LNCAP (cell line): ENCODE measurements at regions not wholly inside any gene's neighbourhood (a gene's known extent, or its start where the extent isn't known, plus 50 kb on each side); places are given as distances from the start of the nearest gene placed in this dataset.
A peak's percentile ranks its signal among the peaks of the same experiment; 100 is the strongest.

Source experiments
- TF ChIP-seq, protein P1 (sequence below): fragments of 450-650 bp; IDR thresholded peaks from 2 replicates; pipeline ENCODE4 v1.5.1; 2017; ENCODE audit warnings: mild to moderate bottlenecking

DNA sequence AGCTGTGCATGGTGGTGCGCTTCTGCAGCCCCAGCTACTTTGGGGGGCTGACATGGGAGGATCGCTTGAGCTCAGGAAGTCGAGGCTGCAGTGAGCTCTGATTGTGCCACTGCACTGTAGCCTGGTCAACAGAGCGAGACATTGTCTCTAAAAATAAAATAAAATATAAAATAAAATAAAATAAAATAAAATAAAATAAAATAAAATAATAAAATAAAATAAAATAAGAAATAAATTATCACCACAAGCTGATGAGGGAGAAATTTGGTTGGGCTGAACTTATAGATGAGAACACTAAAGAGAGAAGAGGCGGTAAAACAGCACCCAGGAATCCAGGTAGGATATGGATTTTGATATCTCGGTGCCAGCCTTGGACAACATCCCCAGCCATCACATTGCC, 933.7 kb downstream of the NLGN4X start:
- TF ChIP-seq, protein P1, sequence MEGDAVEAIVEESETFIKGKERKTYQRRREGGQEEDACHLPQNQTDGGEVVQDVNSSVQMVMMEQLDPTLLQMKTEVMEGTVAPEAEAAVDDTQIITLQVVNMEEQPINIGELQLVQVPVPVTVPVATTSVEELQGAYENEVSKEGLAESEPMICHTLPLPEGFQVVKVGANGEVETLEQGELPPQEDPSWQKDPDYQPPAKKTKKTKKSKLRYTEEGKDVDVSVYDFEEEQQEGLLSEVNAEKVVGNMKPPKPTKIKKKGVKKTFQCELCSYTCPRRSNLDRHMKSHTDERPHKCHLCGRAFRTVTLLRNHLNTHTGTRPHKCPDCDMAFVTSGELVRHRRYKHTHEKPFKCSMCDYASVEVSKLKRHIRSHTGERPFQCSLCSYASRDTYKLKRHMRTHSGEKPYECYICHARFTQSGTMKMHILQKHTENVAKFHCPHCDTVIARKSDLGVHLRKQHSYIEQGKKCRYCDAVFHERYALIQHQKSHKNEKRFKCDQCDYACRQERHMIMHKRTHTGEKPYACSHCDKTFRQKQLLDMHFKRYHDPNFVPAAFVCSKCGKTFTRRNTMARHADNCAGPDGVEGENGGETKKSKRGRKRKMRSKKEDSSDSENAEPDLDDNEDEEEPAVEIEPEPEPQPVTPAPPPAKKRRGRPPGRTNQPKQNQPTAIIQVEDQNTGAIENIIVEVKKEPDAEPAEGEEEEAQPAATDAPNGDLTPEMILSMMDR: no peak

DNA sequence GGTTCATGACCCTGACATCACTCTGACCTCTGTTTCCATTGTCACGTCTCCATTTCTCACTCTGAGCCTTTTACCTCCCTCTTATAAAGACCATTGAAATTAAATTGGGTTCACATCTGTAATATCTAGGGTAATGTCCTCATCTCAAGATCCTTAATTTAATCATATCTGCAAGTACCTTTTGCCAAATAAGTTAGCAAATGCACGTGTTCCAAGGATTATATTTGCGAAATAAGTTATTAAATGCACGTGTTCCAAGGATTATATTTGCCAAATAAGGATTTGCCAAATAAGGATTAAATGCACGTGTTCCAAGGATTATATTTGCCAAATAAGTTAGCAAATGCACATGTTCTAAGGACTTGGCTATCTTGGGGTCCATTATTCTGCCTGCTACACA, 938.0 kb downstream of the NLGN4X start:
- TF ChIP-seq, protein P1: no peak

DNA sequence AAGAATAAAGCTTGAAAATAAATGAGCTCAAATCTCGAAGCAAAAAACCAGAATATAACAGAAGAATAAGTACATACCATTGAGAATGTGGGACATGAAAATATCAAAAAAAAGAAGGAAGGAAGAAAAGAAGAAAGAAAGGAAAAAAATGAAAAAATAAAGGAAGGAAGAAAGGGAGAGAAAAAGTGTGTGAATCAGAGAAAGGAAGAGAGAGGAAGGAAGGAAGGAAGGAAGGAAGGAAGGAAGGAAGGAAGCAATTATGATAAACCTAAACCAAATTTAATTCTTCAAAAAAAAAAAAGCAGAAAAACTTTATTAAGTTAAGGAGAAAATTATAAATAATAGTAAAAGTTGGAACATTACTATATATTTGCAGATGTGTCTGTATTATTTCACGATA, 949.8 kb downstream of the NLGN4X start:
- TF ChIP-seq, protein P1: no peak

DNA sequence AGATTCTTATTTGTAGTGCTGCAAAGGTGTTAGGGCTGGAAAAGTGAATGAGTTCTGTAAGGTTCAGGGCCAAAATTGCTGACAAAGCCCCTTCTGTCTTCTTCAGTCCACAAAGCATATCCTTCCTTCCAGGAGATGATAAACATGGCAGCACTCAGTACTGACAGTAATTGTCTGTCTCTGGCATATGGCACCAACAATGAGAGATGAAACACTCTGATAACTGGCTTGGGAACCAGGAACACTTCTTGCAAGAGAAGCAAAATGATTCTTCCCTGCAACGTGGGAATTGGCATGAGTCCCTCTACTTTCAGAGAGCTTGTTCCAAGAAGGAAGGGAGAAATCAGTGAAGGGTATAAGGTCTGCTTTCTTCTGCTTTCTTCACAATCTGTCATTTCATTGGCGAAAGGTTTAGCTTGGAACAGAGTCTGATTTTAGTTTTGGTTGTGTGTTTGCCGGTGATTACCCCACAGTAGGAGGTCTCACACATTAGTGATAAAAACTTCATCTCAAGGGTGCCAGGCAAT, 963.3 kb downstream of the NLGN4X start:
- TF ChIP-seq, protein P1: no peak

DNA sequence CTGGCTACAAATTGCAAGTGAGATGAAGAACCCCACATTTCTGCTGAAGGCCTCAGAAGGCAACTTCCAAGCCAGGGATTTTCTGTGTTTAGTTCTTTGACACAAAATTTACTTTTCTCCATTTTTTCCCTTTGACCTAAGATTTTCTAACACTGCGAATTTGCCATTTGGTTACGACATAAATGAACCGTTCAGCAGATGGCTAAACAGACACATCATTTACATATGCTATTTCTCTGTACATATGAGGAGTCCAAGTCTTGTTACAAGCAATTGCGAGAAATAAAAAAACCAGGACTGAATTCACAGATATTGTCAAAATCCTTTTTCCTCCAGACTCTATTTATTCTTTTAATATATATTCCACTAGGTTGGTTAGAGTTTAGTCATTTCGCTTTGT, 978.6 kb downstream of the NLGN4X start:
- TF ChIP-seq, protein P1: no peak

DNA sequence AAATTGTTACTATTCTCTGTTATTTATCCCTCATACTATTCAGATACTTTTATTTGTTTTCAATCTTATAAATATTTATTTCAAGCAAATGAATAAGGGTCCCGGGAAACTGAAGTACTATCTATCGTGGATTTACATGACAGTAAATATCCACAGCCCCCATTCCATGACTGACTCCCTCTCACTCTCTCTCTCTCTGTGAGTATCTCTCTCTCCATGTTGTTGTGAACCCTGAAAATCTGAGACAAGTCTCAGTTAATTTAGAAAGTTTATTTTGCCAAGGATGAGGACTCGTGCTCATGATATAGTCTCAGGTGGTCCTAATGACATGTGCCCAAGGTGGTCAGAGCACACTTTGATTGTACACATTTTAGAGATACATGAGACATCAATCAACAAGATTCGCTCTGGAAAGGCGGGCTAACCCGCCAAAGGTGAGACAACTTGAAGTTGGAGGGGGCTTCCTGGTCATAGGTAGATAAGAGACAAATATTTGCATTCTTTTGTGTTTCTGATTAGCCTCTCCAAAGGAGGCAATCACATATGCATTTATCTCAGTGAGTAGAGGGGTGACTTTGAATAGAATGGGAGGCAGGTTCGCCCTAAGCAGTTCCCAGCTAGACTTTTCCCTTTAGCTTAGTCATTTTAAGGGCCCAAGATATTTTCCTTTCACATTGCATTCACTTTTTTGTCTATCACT, 986.4 kb downstream of the NLGN4X start:
- TF ChIP-seq, protein P1: no peak

DNA sequence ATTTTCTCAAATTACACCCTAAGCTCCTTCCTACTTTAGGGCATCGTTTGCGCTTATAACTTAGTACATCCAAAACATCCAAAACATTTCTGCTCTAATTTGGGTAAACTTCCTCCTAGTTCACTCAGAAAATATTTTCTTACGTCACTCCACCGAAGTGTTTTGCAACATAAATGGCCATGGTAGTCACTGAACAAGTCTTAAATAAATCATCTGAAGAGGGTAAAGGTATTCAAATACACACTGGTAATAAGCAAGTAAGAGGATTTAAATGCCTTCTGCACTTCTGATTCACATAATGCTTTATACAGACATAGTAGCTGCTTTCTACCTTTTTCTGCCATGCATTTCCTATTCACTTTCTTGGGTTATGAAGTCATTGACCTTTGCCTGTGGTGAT, 991.9 kb downstream of the NLGN4X start:
- TF ChIP-seq, protein P1: no peak

DNA sequence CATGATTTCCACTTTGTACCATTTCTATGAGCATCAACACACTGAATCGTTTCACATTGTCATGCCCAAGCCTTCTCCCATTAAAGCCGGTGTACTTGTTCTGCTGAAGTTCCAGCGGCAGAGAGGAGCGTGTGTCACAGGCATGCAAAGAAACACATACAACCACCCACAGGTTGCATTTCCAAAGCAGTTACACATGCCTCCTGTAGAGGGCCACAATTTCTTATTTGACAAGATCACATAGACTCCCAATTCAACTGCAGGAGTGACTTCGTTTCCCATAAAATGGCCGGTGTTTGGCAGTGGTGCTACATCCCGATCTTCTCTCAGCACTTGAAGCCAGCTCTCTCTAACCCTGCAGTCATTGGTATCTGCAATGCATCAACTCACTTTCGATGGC, 992.6 kb downstream of the NLGN4X start:
- TF ChIP-seq, protein P1: peak; percentile 15; the same call in 1 of the 2 replicates
